ENCODE measurements at regions not wholly inside any gene's neighbourhood (a gene's known extent, or its start where the extent isn't known, plus 50 kb on each side); places are given as distances from the start of the nearest gene placed in this dataset.
"Not testable (repeated sequence)": the region's sequence is repeated elsewhere in the genome, so short reads cannot be mapped to it uniquely, and the experiment has no call there.

- DNase-seq (ENCODE audit: low spot score): no peak
These were observed 187.6 kb downstream of the TUBA3C start for GRCh38 chr13:18993884-18994660.

- DNase-seq (ENCODE audit: low spot score): no peak
These were observed 188.8 kb downstream of the TUBA3C start for GRCh38 chr13:18992791-18993190.

- DNase-seq (ENCODE audit: low spot score): no peak
These were observed 190.6 kb downstream of the TUBA3C start for GRCh38 chr13:18991060-18991459.

GRCh38 chr13:18978447-18978846 lies 203.2 kb downstream of the TUBA3C start:
- DNase-seq (ENCODE audit: low spot score): no peak

- DNase-seq (ENCODE audit: low spot score): no peak
These were observed 203.8 kb downstream of the TUBA3C start for GRCh38 chr13:18977857-18978256.

GRCh38 chr13:18971576-18972219 lies 209.9 kb downstream of the TUBA3C start:
- DNase-seq (ENCODE audit: low spot score): no peak

- DNase-seq (ENCODE audit: low spot score): no peak
These were observed 216.2 kb downstream of the TUBA3C start for GRCh38 chr13:18965347-18965855.

GRCh38 chr13:18964942-18965341 lies 216.7 kb downstream of the TUBA3C start:
- DNase-seq (ENCODE audit: low spot score): no peak

GRCh38 chr13:18963684-18964083 lies 217.9 kb downstream of the TUBA3C start:
- DNase-seq (ENCODE audit: low spot score): not testable (repeated sequence)

GRCh38 chr13:18962168-18962734 lies 219.4 kb downstream of the TUBA3C start:
- DNase-seq (ENCODE audit: low spot score): no peak

- DNase-seq (ENCODE audit: low spot score): no peak
These were observed 220.1 kb downstream of the TUBA3C start for GRCh38 chr13:18961383-18962117.

GRCh38 chr13:18960637-18961227 lies 220.9 kb downstream of the TUBA3C start:
- no peak for DNase-seq (ENCODE audit: low spot score)

- no peak for DNase-seq (ENCODE audit: low spot score)
These were observed 221.6 kb downstream of the TUBA3C start for GRCh38 chr13:18959996-18960395.

GRCh38 chr13:18959229-18959628 lies 222.4 kb downstream of the TUBA3C start:
- no peak for DNase-seq (ENCODE audit: low spot score)

GRCh38 chr13:18956473-18957078 lies 225.0 kb downstream of the TUBA3C start:
- no peak for DNase-seq (ENCODE audit: low spot score)

- no peak for DNase-seq (ENCODE audit: low spot score)
These were observed 227.4 kb downstream of the TUBA3C start for GRCh38 chr13:18954254-18954653.

GRCh38 chr13:18953139-18953930 lies 228.3 kb downstream of the TUBA3C start:
- DNase-seq (ENCODE audit: low spot score): no peak

- no peak for DNase-seq (ENCODE audit: low spot score)
These were observed 229.2 kb downstream of the TUBA3C start for GRCh38 chr13:18952225-18953016.

GRCh38 chr13:18951412-18951811 lies 230.2 kb downstream of the TUBA3C start:
- DNase-seq (ENCODE audit: low spot score): no peak

- no peak for DNase-seq (ENCODE audit: low spot score)
These were observed 231.7 kb downstream of the TUBA3C start for GRCh38 chr13:18949970-18950369.

All from kidney tubule cell (primary cell).